ACC112 (cell line): ENCODE measurements at regions not wholly inside any gene's neighbourhood (a gene's known extent, or its start where the extent isn't known, plus 50 kb on each side); places are given as distances from the start of the nearest gene placed in this dataset.

Experiments used
- H2AFZ ChIP-seq: fragments of 200-600 bp; sonication (generic); one replicate; pipeline ENCODE4 v1.6.0; 2017; ENCODE audit warnings: antibody characterized with exemption, low read length; ENCODE audit not compliant: unreplicated experiment
- H3K27ac ChIP-seq: fragments of 200-600 bp; sonication (generic); 2 replicates; pipeline ENCODE4 v1.5.1; 2014; ENCODE audit warnings: low read depth, mild to moderate bottlenecking, antibody characterized with exemption, low read length, moderate library complexity
- H3K27me3 ChIP-seq: fragments of 200-600 bp; sonication (generic); 2 replicates; pipeline ENCODE4 v1.6.1; 2014; ENCODE audit warnings: mild to moderate bottlenecking, antibody characterized with exemption, low read length, moderate library complexity, mixed read lengths; ENCODE audit not compliant: insufficient read depth
- H3K36me3 ChIP-seq: fragments of 200-600 bp; sonication (generic); 2 replicates; pipeline ENCODE4 v1.6.1; 2016; ENCODE audit warnings: mild to moderate bottlenecking, antibody characterized with exemption, low read length, moderate library complexity, mixed read lengths; ENCODE audit not compliant: insufficient read depth
- H3K4me1 ChIP-seq: fragments of 200-600 bp; sonication (generic); one replicate; pipeline ENCODE4 v1.6.1; 2016; ENCODE audit warnings: low read length, mixed read lengths; ENCODE audit not compliant: insufficient read depth, unreplicated experiment, control insufficient read depth
- H3K4me3 ChIP-seq: fragments of 200-600 bp; sonication (generic); 2 replicates; pipeline ENCODE4 v1.5.1; 2014; ENCODE audit warnings: mild to moderate bottlenecking, low read depth, low read length
- H3K79me2 ChIP-seq: fragments of 200-600 bp; sonication (generic); one replicate; pipeline ENCODE4 v1.6.0; 2016; ENCODE audit warnings: low read length; ENCODE audit not compliant: control insufficient read depth, unreplicated experiment, insufficient read depth

GRCh38 chr3:157956850-157957249 is 149.4 kb downstream of the SHOX2 start:
- Histone ChIP-seq H3K36me3 (no peaks in the 10 kb centered on the region), H3K4me3 (no peak overlapping the region), H2AFZ (no peak overlapping the region)

GRCh38 chr3:157956176-157956575 is 150.0 kb downstream of the SHOX2 start:
- H3K36me3 ChIP-seq: no peaks in the 10 kb centered on the region
- no peaks in the 10 kb centered on the region for H3K27me3 ChIP-seq
- no peaks in the 10 kb centered on the region for H3K79me2 ChIP-seq
- no peaks in the 10 kb centered on the region for H3K4me1 ChIP-seq
- H3K4me3 ChIP-seq: no peak overlapping the region
- H2AFZ ChIP-seq: no peak overlapping the region
- no peak overlapping the region for H3K27ac ChIP-seq

More at GRCh38 chr3:157956850-157957249, 149.4 kb downstream of the SHOX2 start:
- H3K79me2 ChIP-seq: no peaks in the 10 kb centered on the region
- no peaks in the 10 kb centered on the region for H3K27me3 ChIP-seq
- H3K4me1 ChIP-seq: no peaks in the 10 kb centered on the region
- no peak overlapping the region for H3K27ac ChIP-seq

GRCh38 chr3:157953565-157953964 is 152.7 kb downstream of the SHOX2 start:
- H3K4me1 ChIP-seq: peaks cover 5% of the 10 kb centered on the region

GRCh38 chr3:157948605-157949383 is 157.4 kb downstream of the SHOX2 start:
- Histone ChIP-seq H3K27me3 (no peaks in the 10 kb centered on the region), H3K4me3 (peak overlapping the region; percentile 15; the same call in 1 of the 2 replicates)

More at GRCh38 chr3:157953565-157953964, 152.7 kb downstream of the SHOX2 start:
- no peaks in the 10 kb centered on the region for H3K79me2 ChIP-seq
- H3K27ac ChIP-seq: no peak overlapping the region
- H3K4me3 ChIP-seq: no peak overlapping the region
- H3K27me3 ChIP-seq: no peaks in the 10 kb centered on the region
- no peaks in the 10 kb centered on the region for H3K36me3 ChIP-seq
- H2AFZ ChIP-seq: no peak overlapping the region

GRCh38 chr3:157939166-157939565 is 167.1 kb downstream of the SHOX2 start:
- Histone ChIP-seq H3K4me1 (peaks cover 10% of the 10 kb centered on the region), H2AFZ (no peak overlapping the region), H3K36me3 (no peaks in the 10 kb centered on the region), H3K79me2 (no peaks in the 10 kb centered on the region), H3K27me3 (no peaks in the 10 kb centered on the region), H3K27ac (no peak overlapping the region), H3K4me3 (no peak overlapping the region)

More at GRCh38 chr3:157948605-157949383, 157.4 kb downstream of the SHOX2 start:
- no peaks in the 10 kb centered on the region for H3K79me2 ChIP-seq
- peaks cover 6% of the 10 kb centered on the region for H3K4me1 ChIP-seq
- no peak overlapping the region for H2AFZ ChIP-seq
- H3K27ac ChIP-seq: no peak overlapping the region
- no peaks in the 10 kb centered on the region for H3K36me3 ChIP-seq

GRCh38 chr3:157938154-157938779 is 168.0 kb downstream of the SHOX2 start:
- Histone ChIP-seq H3K27me3 (no peaks in the 10 kb centered on the region), H3K27ac (no peak overlapping the region), H2AFZ (peak overlapping the region; percentile 32), H3K36me3 (no peaks in the 10 kb centered on the region), H3K4me1 (peaks cover 10% of the 10 kb centered on the region), H3K79me2 (no peaks in the 10 kb centered on the region), H3K4me3 (no peak overlapping the region)

GRCh38 chr3:157931517-157931916 is 174.7 kb downstream of the SHOX2 start:
- no peak overlapping the region for H3K4me3 ChIP-seq

GRCh38 chr3:157930000-157930780 is 176.0 kb downstream of the SHOX2 start:
- H3K27ac ChIP-seq: no peak overlapping the region
- H3K27me3 ChIP-seq: no peaks in the 10 kb centered on the region

More at GRCh38 chr3:157931517-157931916, 174.7 kb downstream of the SHOX2 start:
- no peak overlapping the region for H3K27ac ChIP-seq
- H3K4me1 ChIP-seq: no peaks in the 10 kb centered on the region
- no peaks in the 10 kb centered on the region for H3K79me2 ChIP-seq
- no peak overlapping the region for H2AFZ ChIP-seq
- H3K36me3 ChIP-seq: no peaks in the 10 kb centered on the region
- no peaks in the 10 kb centered on the region for H3K27me3 ChIP-seq

GRCh38 chr3:157926822-157927221 is 179.4 kb downstream of the SHOX2 start:
- Histone ChIP-seq H3K4me3 (no peak overlapping the region), H3K36me3 (no peaks in the 10 kb centered on the region), H2AFZ (no peak overlapping the region), H3K27ac (no peak overlapping the region), H3K4me1 (no peaks in the 10 kb centered on the region), H3K79me2 (no peaks in the 10 kb centered on the region), H3K27me3 (no peaks in the 10 kb centered on the region)

More at GRCh38 chr3:157930000-157930780, 176.0 kb downstream of the SHOX2 start:
- no peak overlapping the region for H3K4me3 ChIP-seq
- no peaks in the 10 kb centered on the region for H3K36me3 ChIP-seq
- H3K79me2 ChIP-seq: no peaks in the 10 kb centered on the region
- H2AFZ ChIP-seq: no peak overlapping the region
- no peaks in the 10 kb centered on the region for H3K4me1 ChIP-seq

GRCh38 chr3:157922614-157923013 is 183.6 kb downstream of the SHOX2 start:
- Histone ChIP-seq H3K4me1 (no peaks in the 10 kb centered on the region), H3K27ac (no peak overlapping the region), H3K36me3 (no peaks in the 10 kb centered on the region), H3K27me3 (no peaks in the 10 kb centered on the region), H2AFZ (no peak overlapping the region), H3K79me2 (no peaks in the 10 kb centered on the region), H3K4me3 (no peak overlapping the region)
